HG03280 (cell line): ENCODE measurements at regions not wholly inside any gene's neighbourhood (a gene's known extent, or its start where the extent isn't known, plus 50 kb on each side); places are given as distances from the start of the nearest gene placed in this dataset.
A peak's percentile ranks its signal among the peaks of the same experiment; 100 is the strongest.

ENCODE experiments used
- ATAC-seq: cut with Tn5 transposase; IDR thresholded peaks from one replicate; pipeline ENCODE4 v1.9.1; 2021; ENCODE audit warnings: mild to moderate bottlenecking, moderate library complexity; ENCODE audit not compliant: unreplicated experiment

GRCh38 chr14:35456261-35456660, 51.7 kb upstream of the NFKBIA start:
- no peak for ATAC-seq

GRCh38 chr14:35458442-35458841, 53.9 kb upstream of the NFKBIA start:
- no peak for ATAC-seq

GRCh38 chr14:35459776-35460175, 55.2 kb upstream of the NFKBIA start:
- ATAC-seq: no peak

- ATAC-seq: no peak
Observed at GRCh38 chr14:35470755-35471154, 63.2 kb upstream of the INSM2 start.

GRCh38 chr14:35471803-35472202, 62.2 kb upstream of the INSM2 start:
- no peak for ATAC-seq

- ATAC-seq: no peak
Observed at GRCh38 chr14:35474323-35474722, 59.6 kb upstream of the INSM2 start.

- ATAC-seq: peak; percentile 88
Observed at GRCh38 chr14:35480119-35480769, 53.7 kb upstream of the INSM2 start.

GRCh38 chr14:35482994-35483515, 50.9 kb upstream of the INSM2 start:
- no peak for ATAC-seq
